Lower leg skin (tissue), 4 donors: ENCODE measurements at regions not wholly inside any gene's neighbourhood (a gene's known extent, or its start where the extent isn't known, plus 50 kb on each side); places are given as distances from the start of the nearest gene placed in this dataset.

Source experiments
- DNase-seq, 2 donors: peaks; one replicate each; pipeline ENCODE4 v3.0.0-alpha.2; 2019; ENCODE audit warnings: low spot score in 2 of 2
- H3K4me3 ChIP-seq: fragments of 200-600 bp; sonication (generic); 2 replicates; pipeline ENCODE4 v1.5.1; 2017; ENCODE audit warnings: mild to moderate bottlenecking, low read depth; ENCODE audit not compliant: poor library complexity, severe bottlenecking
- CTCF ChIP-seq, 3 donors: fragments of 450-650 bp; IDR thresholded peaks; one replicate each; pipeline ENCODE4 v1.5.1; 2016; ENCODE audit warnings: antibody characterized with exemption in 3 of 3, mild to moderate bottlenecking in 3 of 3, moderate library complexity in 2 of 3
- POLR2A ChIP-seq, 2 donors: fragments of 450-650 bp; IDR thresholded peaks; one replicate each; pipeline ENCODE4 v1.6.1; 2016 to 2017; ENCODE audit warnings: antibody characterized with exemption in 2 of 2, mild to moderate bottlenecking in 1 of 2, moderate library complexity in 1 of 2
- WGBS, 2 donors: methylation state at CpG; one replicate each; pipeline ENCODE4 v1.1.5; 2018; 5-methylcytosine and 5-hydroxymethylcytosine counted together
- intact Hi-C: fragments of 100-400 bp; cut with DNase I; formaldehyde crosslinking; loops from one replicate; pipeline ENCODE4 v1.15.0; 2023; ENCODE audit warnings: low total_unique reads

- H3K4me3 ChIP-seq, result no peak overlapping the region
- intact Hi-C loops, result no loop called here
- WGBS, 2 donors, result 90 to 91% methylated on average over 14 of the region's 14 CpGs
- TF ChIP-seq CTCF (IDR thresholded peaks at IDR 0.05) (no peak), POLR2A (IDR thresholded peaks at IDR 0.05) (no peak)
- peak in 1 of 2 donors; percentile 72 for DNase-seq
Measured at GRCh38 chr11:116132273-116132978, 628.2 kb upstream of the CADM1 start.

- no peak overlapping the region for H3K4me3 ChIP-seq
- WGBS, 2 donors, result 63 to 65% methylated on average over 6 of the region's 6 CpGs
- DNase-seq, result no peak
- TF ChIP-seq POLR2A (IDR thresholded peaks at IDR 0.05), result no peak
- no peak for TF ChIP-seq CTCF (IDR thresholded peaks at IDR 0.05)
- intact Hi-C loops, result no loop called here
Measured at GRCh38 chr11:116130122-116130521, 625.9 kb upstream of the CADM1 start.

- intact Hi-C loops, result no loop called here
- 90 to 92% methylated on average over 9 of the region's 9 CpGs for WGBS, 2 donors
- H3K4me3 ChIP-seq, result no peak overlapping the region
- DNase-seq, result no peak
- no peak for TF ChIP-seq CTCF (IDR thresholded peaks at IDR 0.05)
- TF ChIP-seq POLR2A (IDR thresholded peaks at IDR 0.05), result no peak
Measured at GRCh38 chr11:116129456-116129855, 625.2 kb upstream of the CADM1 start.

DNA sequence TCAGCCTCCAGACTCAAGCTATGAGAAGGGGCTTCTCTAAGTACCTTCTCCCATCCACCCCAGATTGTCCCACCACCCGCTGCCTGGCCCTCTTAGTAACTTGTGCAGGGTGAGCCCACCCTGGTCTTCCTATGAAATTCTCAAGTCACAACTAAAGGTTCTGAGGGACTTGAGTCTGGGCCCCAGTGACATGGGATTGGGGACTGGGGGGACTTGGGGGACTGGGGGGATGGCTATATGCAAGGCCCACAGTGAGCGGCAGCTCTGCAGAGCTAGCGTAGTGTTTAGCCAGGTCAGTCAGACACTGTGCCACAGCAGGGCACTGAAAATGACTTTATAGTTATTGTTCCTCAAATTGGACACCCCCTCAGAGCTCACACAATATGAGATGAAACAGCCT is 622.3 kb upstream of the CADM1 start:
- TF ChIP-seq POLR2A (IDR thresholded peaks at IDR 0.05) (no peak), CTCF (IDR thresholded peaks at IDR 0.05) (no peak)
- no peak overlapping the region for H3K4me3 ChIP-seq
- 98 to 100% methylated on average over 3 of the region's 3 CpGs for WGBS, 2 donors
- peak in 1 of 2 donors; percentile 26 for DNase-seq
- intact Hi-C loops, result no loop called here

- DNase-seq, result peak in 1 of 2 donors; percentile 48
- WGBS, 2 donors, result 81 to 96% methylated on average over 9 of the region's 9 CpGs
- H3K4me3 ChIP-seq, result no peak overlapping the region
- intact Hi-C loops, result no loop called here
- TF ChIP-seq POLR2A (IDR thresholded peaks at IDR 0.05), result no peak
- TF ChIP-seq CTCF (IDR thresholded peaks at IDR 0.05), result no peak
Measured at GRCh38 chr11:116124922-116125714, 620.9 kb upstream of the CADM1 start.
